LNCAP (cell line): ENCODE measurements at regions not wholly inside any gene's neighbourhood (a gene's known extent, or its start where the extent isn't known, plus 50 kb on each side); places are given as distances from the start of the nearest gene placed in this dataset.

Experiments
- TF ChIP-seq, protein P1 (sequence below): fragments of 450-650 bp; IDR thresholded peaks from 2 replicates; pipeline ENCODE4 v1.5.1; 2017; ENCODE audit warnings: mild to moderate bottlenecking

DNA sequence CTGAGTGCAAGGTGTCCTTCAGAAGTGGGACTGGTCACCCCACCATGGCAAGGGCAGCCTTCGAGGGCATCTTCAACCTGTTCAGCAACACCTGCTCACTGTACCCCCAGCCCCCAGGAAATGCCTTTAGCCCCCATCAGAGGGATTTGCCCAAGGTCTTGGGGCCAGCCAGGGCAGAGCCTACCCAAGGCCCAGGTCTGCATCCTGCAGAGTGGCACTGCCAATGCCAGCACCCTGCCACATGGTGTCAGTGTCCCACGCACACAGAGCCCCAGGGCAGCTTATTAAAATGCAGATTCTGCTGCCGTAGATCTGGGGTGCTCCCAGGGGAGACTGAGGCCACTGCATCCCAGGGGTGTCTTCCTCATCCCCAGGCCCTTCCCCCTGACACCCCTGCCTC, 106.2 kb upstream of the KCTD7 start:
- TF ChIP-seq, protein P1, sequence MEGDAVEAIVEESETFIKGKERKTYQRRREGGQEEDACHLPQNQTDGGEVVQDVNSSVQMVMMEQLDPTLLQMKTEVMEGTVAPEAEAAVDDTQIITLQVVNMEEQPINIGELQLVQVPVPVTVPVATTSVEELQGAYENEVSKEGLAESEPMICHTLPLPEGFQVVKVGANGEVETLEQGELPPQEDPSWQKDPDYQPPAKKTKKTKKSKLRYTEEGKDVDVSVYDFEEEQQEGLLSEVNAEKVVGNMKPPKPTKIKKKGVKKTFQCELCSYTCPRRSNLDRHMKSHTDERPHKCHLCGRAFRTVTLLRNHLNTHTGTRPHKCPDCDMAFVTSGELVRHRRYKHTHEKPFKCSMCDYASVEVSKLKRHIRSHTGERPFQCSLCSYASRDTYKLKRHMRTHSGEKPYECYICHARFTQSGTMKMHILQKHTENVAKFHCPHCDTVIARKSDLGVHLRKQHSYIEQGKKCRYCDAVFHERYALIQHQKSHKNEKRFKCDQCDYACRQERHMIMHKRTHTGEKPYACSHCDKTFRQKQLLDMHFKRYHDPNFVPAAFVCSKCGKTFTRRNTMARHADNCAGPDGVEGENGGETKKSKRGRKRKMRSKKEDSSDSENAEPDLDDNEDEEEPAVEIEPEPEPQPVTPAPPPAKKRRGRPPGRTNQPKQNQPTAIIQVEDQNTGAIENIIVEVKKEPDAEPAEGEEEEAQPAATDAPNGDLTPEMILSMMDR, result peak; percentile 32; the same call in 1 of the 2 replicates

DNA sequence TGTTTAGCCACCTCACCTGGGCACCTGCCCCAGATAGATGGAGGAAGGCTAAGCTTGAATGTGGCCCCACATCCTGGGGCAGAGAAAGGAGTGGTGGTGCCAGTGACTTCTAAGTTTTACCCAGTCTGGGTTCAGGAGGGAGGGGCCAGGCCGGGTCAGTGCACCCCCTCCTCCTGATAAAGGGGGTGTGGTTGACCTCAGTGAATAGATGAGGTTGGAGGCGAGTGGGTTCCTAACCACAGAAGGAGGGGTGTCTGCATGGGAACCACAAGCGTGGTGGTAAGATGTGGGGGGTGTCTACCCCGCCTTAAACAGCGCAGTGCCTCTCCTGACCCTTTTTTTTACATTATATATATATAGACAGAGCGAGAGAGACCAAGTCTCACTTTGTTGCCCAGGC, 105.3 kb upstream of the KCTD7 start:
- TF ChIP-seq, protein P1, result no peak

DNA sequence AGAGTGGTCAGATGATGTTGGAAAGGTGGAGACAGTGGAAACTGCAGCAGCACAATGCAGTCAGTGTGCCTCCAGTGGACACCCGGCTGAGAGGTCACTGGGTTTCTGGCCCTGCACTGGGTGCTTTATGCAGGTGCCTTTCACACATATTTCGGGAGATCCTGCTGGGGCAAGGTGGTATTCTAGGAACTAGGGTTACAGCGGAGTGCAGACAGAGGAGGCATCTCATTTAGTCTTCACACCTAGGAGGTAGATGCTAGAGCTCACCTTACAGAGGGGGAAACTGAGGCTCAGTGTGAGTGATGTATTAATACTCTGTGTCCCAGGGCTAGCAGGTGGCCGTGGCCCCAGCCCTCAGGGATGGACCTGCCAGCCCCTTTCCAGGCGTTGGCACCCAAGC, 103.9 kb upstream of the KCTD7 start:
- TF ChIP-seq, protein P1, result no peak

DNA sequence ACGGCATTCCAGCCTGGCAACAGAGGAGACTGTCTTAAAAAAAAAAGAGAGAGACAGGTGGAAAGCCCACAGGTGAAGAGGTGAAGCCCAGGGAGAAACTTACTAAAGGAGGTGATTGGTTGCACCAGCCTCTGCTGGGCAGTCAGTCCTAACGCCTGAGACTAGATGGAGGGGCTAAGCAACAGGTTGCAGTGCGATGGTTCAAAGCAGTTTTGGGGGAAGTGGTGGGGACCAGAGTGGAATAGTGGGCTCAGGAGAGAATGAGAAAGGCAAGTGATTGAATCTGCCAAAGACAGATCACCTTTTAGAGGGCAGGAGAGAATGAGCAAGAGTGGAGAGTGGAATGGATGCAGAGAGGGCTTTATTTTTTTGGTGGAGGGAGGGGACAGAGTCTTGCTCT, 100.0 kb upstream of the KCTD7 start:
- TF ChIP-seq, protein P1, result no peak

DNA sequence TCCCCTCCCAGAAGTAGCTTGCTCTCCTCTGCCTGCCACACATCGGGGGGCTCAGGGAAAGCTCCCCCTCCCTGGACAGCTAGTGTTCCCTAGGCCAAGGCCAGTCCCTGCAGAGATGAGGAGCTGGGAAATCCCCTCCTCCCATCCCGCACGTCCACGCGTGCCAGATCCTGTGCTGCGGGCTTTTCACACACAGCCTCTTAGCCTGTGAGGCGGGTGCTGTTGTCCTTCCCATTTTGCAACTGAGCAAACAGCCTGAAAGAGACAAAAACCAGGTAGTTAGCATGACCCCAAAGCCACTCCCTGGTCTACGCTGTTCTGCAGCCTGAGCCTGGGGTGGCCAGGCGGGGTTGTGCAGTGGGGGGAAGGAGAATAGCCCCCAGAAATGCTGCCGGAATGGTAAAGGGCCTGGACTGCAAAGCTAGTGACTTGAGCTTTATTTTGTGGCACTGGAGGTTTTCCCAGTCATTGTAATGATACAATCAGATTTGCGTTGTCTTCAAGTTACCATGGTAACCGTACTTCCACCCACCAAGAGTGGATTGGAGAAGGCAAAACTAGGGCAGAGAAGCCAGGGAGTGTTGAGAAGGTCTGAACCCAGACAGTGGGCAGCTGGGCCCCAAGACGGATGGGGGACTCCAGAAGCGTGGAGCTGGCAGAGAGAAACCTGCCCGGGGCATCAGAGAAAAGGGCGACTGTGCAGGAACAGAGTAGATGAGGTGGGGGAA, 98.6 kb upstream of the KCTD7 start:
- TF ChIP-seq, protein P1, result no peak

DNA sequence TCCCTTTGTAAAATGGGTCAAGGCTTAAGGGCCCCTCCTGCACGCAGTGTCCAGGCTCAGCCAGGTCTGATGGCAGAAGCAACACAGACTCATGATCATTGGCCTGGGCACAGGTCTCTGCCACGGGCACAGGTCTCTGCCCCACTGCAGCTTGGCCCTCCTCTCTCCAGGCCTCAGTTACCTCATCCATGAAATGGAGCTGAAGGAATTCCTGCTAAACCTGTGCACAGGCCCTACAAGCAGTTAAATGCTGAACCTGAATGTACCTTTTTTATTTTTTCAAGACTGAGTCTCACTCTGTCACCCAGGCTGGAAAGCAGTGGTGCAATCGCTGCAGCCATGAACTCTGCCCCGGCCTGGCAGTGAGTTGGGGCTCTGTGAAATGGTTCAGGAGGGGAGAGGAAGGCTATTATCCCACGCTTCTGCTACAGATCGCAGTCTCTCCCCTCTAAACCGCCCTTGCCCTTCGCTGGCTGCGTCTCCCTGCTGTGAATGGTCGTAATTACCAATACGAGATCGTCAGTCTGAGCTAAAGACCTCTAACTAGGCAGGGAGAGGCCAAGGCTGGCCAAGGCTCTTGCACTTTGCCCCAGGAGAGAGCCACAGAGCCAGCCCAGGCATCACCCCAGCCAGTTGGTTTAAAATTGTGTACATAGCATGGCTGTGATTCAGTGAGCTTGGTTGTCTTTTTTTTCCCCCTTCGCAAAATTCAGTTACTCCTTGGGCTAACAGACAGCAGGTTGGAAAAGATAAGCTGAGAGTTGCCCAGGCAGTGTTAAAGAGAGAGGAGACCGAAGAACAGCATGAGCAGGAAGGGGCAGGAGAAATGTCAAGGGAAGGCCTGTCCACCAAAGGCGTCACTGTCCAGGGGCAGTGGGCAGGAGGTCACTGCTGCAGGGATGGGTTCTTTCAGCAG, 93.0 kb upstream of the KCTD7 start:
- TF ChIP-seq, protein P1, result no peak

DNA sequence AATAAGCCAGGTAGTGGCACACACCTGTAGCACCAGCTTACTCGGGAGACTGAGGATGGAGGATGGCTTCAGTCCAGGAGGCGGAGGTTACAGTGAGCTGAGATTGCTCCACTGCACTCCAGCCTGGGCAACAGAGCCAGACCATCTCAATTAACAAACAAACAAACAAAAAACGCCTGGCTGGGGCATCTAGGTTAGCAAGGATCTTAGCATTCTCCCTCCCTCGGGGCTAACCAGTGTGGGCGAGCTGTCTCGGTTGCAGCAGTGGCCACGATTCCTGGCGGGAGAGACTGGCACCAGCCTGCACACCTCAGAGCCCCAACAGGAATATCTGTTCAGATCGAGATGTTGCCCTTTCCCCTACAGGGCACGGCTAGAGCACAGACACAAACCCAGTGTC, 91.3 kb upstream of the KCTD7 start:
- TF ChIP-seq, protein P1, result no peak
